H1 (cell line): ENCODE measurements at regions not wholly inside any gene's neighbourhood (a gene's known extent, or its start where the extent isn't known, plus 50 kb on each side); places are given as distances from the start of the nearest gene placed in this dataset.

Experiments used
- ASH2L ChIP-seq: fragments of 200-600, 300-600 bp; sonication (generic); IDR thresholded peaks from one replicate; pipeline ENCODE4 v1.7.1; 2017; ENCODE audit warnings: low read length
- CREB1 ChIP-seq: IDR thresholded peaks from 2 replicates; pipeline ENCODE4 v1.6.1; 2012; ENCODE audit warnings: inconsistent platforms
- CTCF ChIP-seq, 3 experiments: IDR thresholded peaks; 1 replicate in 2 of 3; 2 replicates in 1 of 3; pipeline versions ENCODE4 v1.5.1 to v1.6.1; 2011; ENCODE audit warnings: low read length in 3 of 3, mild to moderate bottlenecking in 3 of 3, inconsistent platforms in 2 of 3, low read depth in 1 of 3, moderate library complexity in 1 of 3; ENCODE audit not compliant: insufficient read depth in 1 of 3; ENCODE audit errors: control extremely low read depth in 1 of 3
- EGR1 ChIP-seq: IDR thresholded peaks from 2 replicates; pipeline ENCODE4 v1.6.1; 2011; ENCODE audit warnings: low read depth, low read length, borderline replicate concordance
- HDAC2 ChIP-seq, 2 experiments: fragments of 300-600 bp in 1 of 2; sonication (generic) in 1 of 2; IDR thresholded peaks; 2 replicates each; pipeline ENCODE4 v1.6.1; 2011 to 2012; ENCODE audit warnings: low read depth in 2 of 2, low read length in 2 of 2, mild to moderate bottlenecking in 2 of 2, moderate library complexity in 2 of 2, borderline replicate concordance in 1 of 2, inconsistent platforms in 1 of 2
- POLR2A ChIP-seq, 2 experiments: IDR thresholded peaks; 1 replicate in 1 of 2; 2 replicates in 1 of 2; pipeline ENCODE4 v1.6.1; 2011; ENCODE audit warnings: low read depth in 2 of 2, low read length in 2 of 2, mild to moderate bottlenecking in 2 of 2; ENCODE audit errors: control extremely low read depth in 1 of 2
- POLR2AphosphoS5 ChIP-seq: IDR thresholded peaks from 2 replicates; pipeline ENCODE4 v1.6.1; 2011; ENCODE audit warnings: low read depth, low read length
- RFX5 ChIP-seq: IDR thresholded peaks from 2 replicates; pipeline ENCODE4 v1.6.1; 2011; ENCODE audit warnings: low read depth, low read length, improper control_type of control experiment, borderline replicate concordance
- SIN3A ChIP-seq, 2 experiments: IDR thresholded peaks in 1 of 2; conservative IDR thresholded peaks in 1 of 2; 2 replicates each; pipeline ENCODE4 v1.6.1; 2011 to 2012; ENCODE audit warnings: low read length in 2 of 2, improper control_type of control experiment in 1 of 2, low read depth in 1 of 2, mild to moderate bottlenecking in 1 of 2
- SIX5 ChIP-seq: IDR thresholded peaks from 2 replicates; pipeline ENCODE4 v1.6.1; 2011; ENCODE audit warnings: mild to moderate bottlenecking, low read depth, low read length
- SP1 ChIP-seq: IDR thresholded peaks from 2 replicates; pipeline ENCODE4 v1.6.1; 2011; ENCODE audit warnings: low read depth, low read length
- TBP ChIP-seq: IDR thresholded peaks from 2 replicates; pipeline ENCODE4 v1.6.1; 2011; ENCODE audit warnings: low read depth, low read length, improper control_type of control experiment

- no peak for TF ChIP-seq SIN3A (conservative IDR thresholded peaks at IDR 0.05 in 1 of 2, IDR thresholded peaks at IDR 0.05 in 1 of 2; ENCODE audit: low read depth in 1 of 2, low read length in 2 of 2)
- no peak for TF ChIP-seq RFX5
- no peak for TF ChIP-seq TBP
- no peak for TF ChIP-seq CTCF (IDR thresholded peaks at IDR 0.05; ENCODE audit: control extremely low read depth in 1 of 3, insufficient read depth in 1 of 3, low read depth in 1 of 3, low read length in 3 of 3)
- TF ChIP-seq SIX5: no peak
- no peak for TF ChIP-seq ASH2L
- no peak for TF ChIP-seq POLR2A (IDR thresholded peaks at IDR 0.05; ENCODE audit: control extremely low read depth in 1 of 2, low read depth in 2 of 2, low read length in 2 of 2)
- no peak for TF ChIP-seq HDAC2 (IDR thresholded peaks at IDR 0.05; ENCODE audit: borderline replicate concordance in 1 of 2, low read depth in 2 of 2, low read length in 2 of 2)
- TF ChIP-seq POLR2AphosphoS5: no peak
- no peak for TF ChIP-seq CREB1
- no peak for TF ChIP-seq EGR1
- no peak for TF ChIP-seq SP1
These were observed 289.8 kb downstream of the GRIN2B start for GRCh38 chr12:13691598-13691997.
